ENCODE measurements at regions not wholly inside any gene's neighbourhood (a gene's known extent, or its start where the extent isn't known, plus 50 kb on each side); places are given as distances from the start of the nearest gene placed in this dataset.
"Not testable (repeated sequence)": the region's sequence is repeated elsewhere in the genome, so short reads cannot be mapped to it uniquely, and the experiment has no call there.

GRCh38 chr17:33873201-33873617 is 381.9 kb upstream of the CCL2 start:
- no peaks in the 10 kb centered on the region for H3K9me3 ChIP-seq (ENCODE audit: low read length)
- no peak overlapping the region for H3K4me2 ChIP-seq (ENCODE audit: low read length)
- H3K9ac ChIP-seq (ENCODE audit: low read length) = no peak overlapping the region
- no peak overlapping the region for H3K27ac ChIP-seq (ENCODE audit: low read depth, low read length, poor library complexity, severe bottlenecking)
- H4K20me1 ChIP-seq (ENCODE audit: insufficient read depth, low read length) = no peaks in the 10 kb centered on the region
- H3K9me2 ChIP-seq (ENCODE audit: low read depth, low read length) = no peaks in the 10 kb centered on the region
- TF ChIP-seq CTCF (IDR thresholded peaks at IDR 0.05; ENCODE audit: low read length) (no peak), EZH2 (IDR thresholded peaks at IDR 0.05; ENCODE audit: borderline replicate concordance, low read length) (no peak)
- H2AFZ ChIP-seq (ENCODE audit: low read length) = no peak overlapping the region
- H3K79me2 ChIP-seq (ENCODE audit: insufficient read depth, low read length) = no peaks in the 10 kb centered on the region
- no peaks in the 10 kb centered on the region for H3F3A ChIP-seq (ENCODE audit: insufficient read depth, low read length)
- no peak overlapping the region for H3K4me3 ChIP-seq (ENCODE audit: low read depth, low read length, poor library complexity, severe bottlenecking)
- H3K27me3 ChIP-seq (ENCODE audit: insufficient read depth, low read length) = no peaks in the 10 kb centered on the region
- H3K4me1 ChIP-seq (ENCODE audit: insufficient read depth, low read length, severe bottlenecking) = no peaks in the 10 kb centered on the region
- H3K36me3 ChIP-seq (ENCODE audit: insufficient read depth, low read length) = no peaks in the 10 kb centered on the region

- H3K9me3 ChIP-seq (ENCODE audit: low read length) = no peaks in the 10 kb centered on the region
- H3K9me2 ChIP-seq (ENCODE audit: low read depth, low read length) = no peaks in the 10 kb centered on the region
- no peak overlapping the region for H3K4me3 ChIP-seq (ENCODE audit: low read depth, low read length, poor library complexity, severe bottlenecking)
- H3K79me2 ChIP-seq (ENCODE audit: insufficient read depth, low read length) = no peaks in the 10 kb centered on the region
- no peaks in the 10 kb centered on the region for H3K27me3 ChIP-seq (ENCODE audit: insufficient read depth, low read length)
- H3K9ac ChIP-seq (ENCODE audit: low read length) = no peak overlapping the region
- no peaks in the 10 kb centered on the region for H3F3A ChIP-seq (ENCODE audit: insufficient read depth, low read length)
- H2AFZ ChIP-seq (ENCODE audit: low read length) = no peak overlapping the region
- no peak overlapping the region for H3K27ac ChIP-seq (ENCODE audit: low read depth, low read length, poor library complexity, severe bottlenecking)
- TF ChIP-seq EZH2 (IDR thresholded peaks at IDR 0.05; ENCODE audit: borderline replicate concordance, low read length) = no peak
- no peak for TF ChIP-seq CTCF (IDR thresholded peaks at IDR 0.05; ENCODE audit: low read length)
- H3K36me3 ChIP-seq (ENCODE audit: insufficient read depth, low read length) = no peaks in the 10 kb centered on the region
- no peaks in the 10 kb centered on the region for H3K4me1 ChIP-seq (ENCODE audit: insufficient read depth, low read length, severe bottlenecking)
- no peaks in the 10 kb centered on the region for H4K20me1 ChIP-seq (ENCODE audit: insufficient read depth, low read length)
- H3K4me2 ChIP-seq (ENCODE audit: low read length) = no peak overlapping the region
Measured at GRCh38 chr17:33874617-33875060, 380.4 kb upstream of the CCL2 start.

GRCh38 chr17:33875973-33876372 is 379.1 kb upstream of the CCL2 start:
- Histone ChIP-seq H3K9ac (ENCODE audit: low read length) (no peak overlapping the region), H3K9me2 (ENCODE audit: low read depth, low read length) (no peaks in the 10 kb centered on the region), H4K20me1 (ENCODE audit: insufficient read depth, low read length) (no peaks in the 10 kb centered on the region), H2AFZ (ENCODE audit: low read length) (no peak overlapping the region), H3K4me3 (ENCODE audit: low read depth, low read length, poor library complexity, severe bottlenecking) (no peak overlapping the region), H3K9me3 (ENCODE audit: low read length) (no peaks in the 10 kb centered on the region), H3F3A (ENCODE audit: insufficient read depth, low read length) (no peaks in the 10 kb centered on the region), H3K4me1 (ENCODE audit: insufficient read depth, low read length, severe bottlenecking) (no peaks in the 10 kb centered on the region), H3K27me3 (ENCODE audit: insufficient read depth, low read length) (no peaks in the 10 kb centered on the region), H3K36me3 (ENCODE audit: insufficient read depth, low read length) (no peaks in the 10 kb centered on the region), H3K27ac (ENCODE audit: low read depth, low read length, poor library complexity, severe bottlenecking) (no peak overlapping the region), H3K79me2 (ENCODE audit: insufficient read depth, low read length) (no peaks in the 10 kb centered on the region), H3K4me2 (ENCODE audit: low read length) (no peak overlapping the region)
- no peak for TF ChIP-seq CTCF (IDR thresholded peaks at IDR 0.05; ENCODE audit: low read length)
- no peak for TF ChIP-seq EZH2 (IDR thresholded peaks at IDR 0.05; ENCODE audit: borderline replicate concordance, low read length)

GRCh38 chr17:33882273-33882672 is 372.8 kb upstream of the CCL2 start:
- H2AFZ ChIP-seq (ENCODE audit: low read length); H3K9ac ChIP-seq (ENCODE audit: low read length); H3K27me3 ChIP-seq (ENCODE audit: insufficient read depth, low read length); H3K4me1 ChIP-seq (ENCODE audit: insufficient read depth, low read length, severe bottlenecking); H3K79me2 ChIP-seq (ENCODE audit: insufficient read depth, low read length); H3K4me3 ChIP-seq (ENCODE audit: low read depth, low read length, poor library complexity, severe bottlenecking); H3K9me3 ChIP-seq (ENCODE audit: low read length); H3K27ac ChIP-seq (ENCODE audit: low read depth, low read length, poor library complexity, severe bottlenecking); H3K4me2 ChIP-seq (ENCODE audit: low read length); H3K36me3 ChIP-seq (ENCODE audit: insufficient read depth, low read length); H4K20me1 ChIP-seq (ENCODE audit: insufficient read depth, low read length); H3F3A ChIP-seq (ENCODE audit: insufficient read depth, low read length); H3K9me2 ChIP-seq (ENCODE audit: low read depth, low read length): not testable (repeated sequence)

GRCh38 chr17:33882677-33883076 is 372.4 kb upstream of the CCL2 start:
- H3F3A ChIP-seq (ENCODE audit: insufficient read depth, low read length); H3K4me1 ChIP-seq (ENCODE audit: insufficient read depth, low read length, severe bottlenecking); H3K9me3 ChIP-seq (ENCODE audit: low read length); H3K36me3 ChIP-seq (ENCODE audit: insufficient read depth, low read length); H3K79me2 ChIP-seq (ENCODE audit: insufficient read depth, low read length); H3K9ac ChIP-seq (ENCODE audit: low read length); H3K9me2 ChIP-seq (ENCODE audit: low read depth, low read length); H3K27ac ChIP-seq (ENCODE audit: low read depth, low read length, poor library complexity, severe bottlenecking); H3K4me2 ChIP-seq (ENCODE audit: low read length); H4K20me1 ChIP-seq (ENCODE audit: insufficient read depth, low read length); H3K4me3 ChIP-seq (ENCODE audit: low read depth, low read length, poor library complexity, severe bottlenecking); H3K27me3 ChIP-seq (ENCODE audit: insufficient read depth, low read length); H2AFZ ChIP-seq (ENCODE audit: low read length): not testable (repeated sequence)
